ENCODE measurements at regions not wholly inside any gene's neighbourhood (a gene's known extent, or its start where the extent isn't known, plus 50 kb on each side); places are given as distances from the start of the nearest gene placed in this dataset.
"Not testable (repeated sequence)": the region's sequence is repeated elsewhere in the genome, so short reads cannot be mapped to it uniquely, and the experiment has no call there.

DNA sequence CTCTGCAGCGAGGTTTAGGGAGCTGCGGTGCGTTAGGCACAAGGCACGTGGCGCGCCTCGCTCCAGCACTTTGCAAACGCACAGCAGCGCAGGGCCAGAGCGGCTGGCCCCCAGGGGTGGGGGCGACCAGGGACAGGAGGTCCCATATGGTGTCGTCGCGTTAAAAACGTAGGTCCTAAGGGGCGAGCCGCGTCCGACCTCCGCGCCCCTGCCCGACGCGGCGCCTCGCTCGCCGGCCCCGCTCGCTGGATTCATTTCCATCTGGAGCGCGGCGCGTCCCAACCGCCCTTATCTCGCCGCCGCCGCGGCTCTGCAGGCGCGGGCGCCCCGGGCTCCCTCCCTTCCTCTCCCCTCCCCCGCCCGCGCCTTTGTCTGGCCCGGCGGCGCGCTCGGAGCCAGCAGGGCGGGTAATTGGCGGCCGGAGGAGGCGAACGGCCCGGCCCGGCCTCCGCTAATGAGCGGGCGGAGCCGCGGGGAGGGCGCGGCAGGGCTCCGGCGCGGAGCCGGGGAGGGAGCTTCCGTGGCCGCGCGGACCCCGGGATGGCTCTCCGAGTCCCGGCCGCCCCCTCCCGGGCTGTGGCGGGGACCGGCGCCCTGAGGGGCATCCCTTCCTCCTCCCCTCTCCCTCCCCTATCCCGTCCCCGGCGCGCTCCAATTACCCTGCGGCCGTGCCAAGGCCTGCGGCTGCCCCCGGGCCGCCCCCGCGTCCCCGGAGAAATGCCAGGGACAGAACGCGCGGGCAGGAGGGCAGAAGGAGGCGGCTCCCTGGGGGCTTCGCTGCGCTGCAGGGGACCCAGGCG is 409.0 kb downstream of the BCOR start:
- DNase-seq = peak; percentile 29

DNA sequence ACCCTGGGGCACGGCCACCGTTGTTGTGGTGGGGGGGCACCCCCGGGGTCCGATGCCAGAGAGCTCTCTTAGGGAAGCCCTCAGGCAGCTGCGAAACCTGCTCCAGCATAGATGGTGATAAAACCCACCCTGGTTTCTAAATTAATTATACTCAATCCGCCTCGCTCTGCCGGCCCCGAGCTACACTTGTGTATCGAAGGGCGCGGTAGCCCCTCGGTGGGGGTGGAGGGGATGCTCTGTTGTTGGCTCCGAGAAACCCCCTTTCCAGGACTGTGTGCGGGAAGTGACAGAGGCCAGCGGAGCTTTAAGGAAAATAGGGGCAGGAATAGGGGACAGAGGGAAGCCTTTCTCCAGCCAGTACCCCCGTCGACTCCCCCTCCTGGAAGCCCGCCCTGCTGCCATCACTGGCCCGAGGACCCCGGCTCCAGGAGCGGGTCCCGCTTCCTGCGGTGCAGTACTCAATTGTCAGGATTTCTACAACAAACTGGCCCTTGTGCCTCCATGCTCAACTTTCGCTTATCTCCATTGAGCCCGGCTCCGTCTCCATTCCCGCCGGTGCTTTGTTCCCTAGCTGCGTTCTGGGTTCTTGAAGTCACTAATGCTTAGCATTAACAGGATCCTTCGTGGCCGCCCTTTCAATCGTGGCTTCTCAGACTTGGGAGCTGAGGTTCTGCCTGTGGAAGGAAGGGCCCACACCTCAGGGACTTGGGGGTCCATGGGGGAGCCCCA is 408.2 kb downstream of the BCOR start:
- DNase-seq = peak; percentile 22

DNA sequence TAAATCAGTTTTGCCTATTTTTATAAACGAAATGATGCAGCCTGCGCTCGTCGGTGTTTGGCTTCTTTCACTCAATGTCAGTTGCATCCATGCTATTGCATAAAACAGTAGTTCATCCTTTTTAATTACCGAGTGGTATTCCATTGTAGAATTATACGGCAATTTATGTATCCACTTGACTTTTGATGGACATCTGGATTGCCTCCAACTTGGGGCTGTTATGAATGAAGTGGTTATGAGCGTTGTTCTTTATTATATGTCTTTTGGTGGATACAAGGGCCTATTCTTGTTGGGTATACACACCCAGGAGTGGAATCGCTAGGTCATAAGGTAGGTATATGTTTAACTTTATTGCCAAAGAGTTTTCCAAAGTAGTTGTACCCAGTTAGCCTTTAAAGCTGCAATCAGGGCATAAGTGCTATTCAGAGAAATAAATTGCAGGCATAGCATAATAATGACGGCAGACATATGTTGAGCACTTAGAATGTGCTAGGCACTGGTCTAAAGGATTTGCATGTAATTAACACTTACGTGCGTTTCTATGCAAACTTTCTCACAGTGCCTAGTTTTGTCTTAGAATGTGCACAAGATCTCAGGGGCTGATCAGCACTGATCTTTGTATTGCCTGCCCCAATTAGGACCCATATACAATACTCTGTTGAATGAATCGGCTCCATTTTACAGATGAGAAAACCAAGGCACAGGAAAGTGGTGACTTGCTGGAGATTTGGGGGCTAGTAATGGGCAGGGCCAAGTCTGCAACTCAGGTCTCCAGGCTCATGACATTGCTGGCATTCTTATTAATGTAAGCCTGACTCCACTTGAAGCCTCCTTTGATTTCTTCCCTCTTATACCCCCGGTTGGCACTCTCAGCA is 407.0 kb downstream of the BCOR start:
- DNase-seq = peak; percentile 76

GRCh38 chrX:39691724-39692123 is 406.0 kb downstream of the BCOR start:
- DNase-seq = no peak

GRCh38 chrX:39692796-39693195 is 405.0 kb downstream of the BCOR start:
- no peak for DNase-seq

GRCh38 chrX:39693298-39693697 is 404.5 kb downstream of the BCOR start:
- no peak for DNase-seq

GRCh38 chrX:39702636-39703035 is 395.1 kb downstream of the BCOR start:
- DNase-seq = not testable (repeated sequence)

GRCh38 chrX:39703307-39703706 is 394.5 kb downstream of the BCOR start:
- DNase-seq = no peak

DNA sequence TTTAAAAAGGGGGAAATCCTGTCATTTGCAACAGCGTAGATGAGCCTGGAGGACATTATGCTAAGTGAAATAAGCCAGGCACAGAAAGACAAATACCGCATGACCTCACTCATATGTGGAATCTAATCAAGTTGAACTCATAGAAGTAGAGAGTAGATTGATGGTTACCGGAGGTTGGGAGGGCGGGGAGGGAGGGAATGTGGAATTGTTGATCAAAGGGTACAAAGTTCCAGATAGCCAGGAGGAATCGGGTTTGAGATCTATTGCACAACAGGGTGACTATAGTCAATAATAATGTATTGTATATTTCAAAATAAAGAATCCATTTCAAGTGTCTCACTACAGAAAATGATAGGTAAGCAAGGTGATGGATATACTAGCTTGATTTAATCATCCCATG is 393.2 kb downstream of the BCOR start:
- DNase-seq = no peak

GRCh38 chrX:39705290-39705689 is 392.5 kb downstream of the BCOR start:
- peak; percentile 13 for DNase-seq

GRCh38 chrX:39709364-39709763 is 388.4 kb downstream of the BCOR start:
- no peak for DNase-seq

GRCh38 chrX:39709812-39710211 is 387.9 kb downstream of the BCOR start:
- DNase-seq = no peak

DNA sequence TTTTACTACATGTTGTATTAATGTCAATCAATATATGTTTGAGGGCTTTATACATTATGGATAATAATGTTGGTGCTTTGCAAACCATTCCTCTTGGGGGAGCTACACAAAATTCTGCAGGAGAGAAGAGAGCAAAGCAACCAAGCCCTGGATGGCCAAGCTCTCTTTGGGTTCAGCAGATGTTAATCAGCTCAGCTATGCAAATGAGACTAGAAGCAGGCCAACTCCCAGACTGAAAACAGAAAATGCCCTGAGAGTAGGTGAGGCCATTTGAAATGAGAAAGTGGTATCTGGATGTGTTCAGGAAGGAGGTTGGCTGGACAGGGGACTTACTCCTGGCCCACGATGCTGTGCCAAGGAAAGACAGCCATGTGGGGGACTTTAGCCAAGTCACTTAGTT is 387.0 kb downstream of the BCOR start:
- no peak for DNase-seq

DNA sequence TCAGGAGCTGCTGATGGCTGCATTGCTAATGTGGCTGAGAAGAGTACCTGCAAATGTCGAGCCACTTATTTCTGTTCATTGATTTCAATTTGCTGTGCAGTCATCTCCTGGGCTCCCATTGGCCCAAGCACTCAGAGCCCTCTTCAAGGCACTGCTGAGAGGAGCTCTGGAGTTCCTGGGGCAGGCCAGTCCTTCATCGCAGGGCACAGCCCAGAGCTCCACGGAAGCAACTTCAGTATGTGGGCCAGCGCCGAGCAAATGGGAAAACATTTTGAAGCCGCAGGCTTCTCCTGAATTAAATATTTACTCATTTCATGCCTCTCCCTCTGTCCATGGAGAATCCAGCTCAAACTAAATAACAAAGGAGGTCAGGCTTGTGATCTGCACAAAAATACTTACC is 383.3 kb downstream of the BCOR start:
- DNase-seq = peak; percentile 68

DNA sequence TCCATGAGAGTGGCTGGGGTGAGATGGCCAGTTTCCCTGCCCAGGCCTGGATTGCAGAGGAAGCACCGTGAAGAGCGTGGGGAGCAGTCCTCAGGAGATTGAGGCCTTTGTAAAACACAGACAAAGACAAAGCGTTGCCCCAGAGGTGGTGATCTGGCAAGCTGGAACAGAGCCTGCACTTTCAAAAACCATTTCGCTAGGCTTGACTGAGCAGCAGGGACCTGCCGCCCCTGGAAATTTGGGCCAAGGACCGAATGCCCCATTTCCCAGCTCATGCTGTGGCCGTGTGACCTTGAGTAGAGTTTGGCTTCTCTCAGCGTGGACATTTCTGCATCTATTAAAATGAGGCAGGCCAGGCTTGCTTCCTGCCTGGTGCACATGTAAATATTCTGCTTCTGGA is 381.4 kb downstream of the BCOR start:
- DNase-seq = no peak

GRCh38 chrX:39716802-39717540 is 380.8 kb downstream of the BCOR start:
- DNase-seq = no peak

- DNase-seq = no peak
Observed at GRCh38 chrX:39718981-39719380, 378.8 kb downstream of the BCOR start.

DNA sequence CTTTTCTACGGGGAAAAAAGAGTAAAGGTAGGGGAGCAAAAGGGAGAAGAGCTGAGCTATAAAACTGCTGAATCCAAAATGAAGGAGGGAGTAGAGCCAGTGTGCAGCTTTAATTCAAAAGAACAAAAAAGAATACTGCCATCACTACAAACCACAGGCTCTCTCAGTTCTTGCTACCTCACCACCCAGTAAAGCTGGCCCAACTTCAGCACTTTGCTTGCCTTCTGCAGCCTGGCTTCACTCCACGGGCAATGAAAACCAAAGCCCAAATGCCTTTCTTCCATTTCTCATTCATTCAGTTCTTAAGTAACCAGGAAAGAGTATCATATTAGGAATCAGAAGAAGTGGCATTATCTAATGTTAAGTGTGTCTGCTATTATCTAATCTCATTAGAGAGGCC is 376.8 kb downstream of the BCOR start:
- DNase-seq = no peak

DNA sequence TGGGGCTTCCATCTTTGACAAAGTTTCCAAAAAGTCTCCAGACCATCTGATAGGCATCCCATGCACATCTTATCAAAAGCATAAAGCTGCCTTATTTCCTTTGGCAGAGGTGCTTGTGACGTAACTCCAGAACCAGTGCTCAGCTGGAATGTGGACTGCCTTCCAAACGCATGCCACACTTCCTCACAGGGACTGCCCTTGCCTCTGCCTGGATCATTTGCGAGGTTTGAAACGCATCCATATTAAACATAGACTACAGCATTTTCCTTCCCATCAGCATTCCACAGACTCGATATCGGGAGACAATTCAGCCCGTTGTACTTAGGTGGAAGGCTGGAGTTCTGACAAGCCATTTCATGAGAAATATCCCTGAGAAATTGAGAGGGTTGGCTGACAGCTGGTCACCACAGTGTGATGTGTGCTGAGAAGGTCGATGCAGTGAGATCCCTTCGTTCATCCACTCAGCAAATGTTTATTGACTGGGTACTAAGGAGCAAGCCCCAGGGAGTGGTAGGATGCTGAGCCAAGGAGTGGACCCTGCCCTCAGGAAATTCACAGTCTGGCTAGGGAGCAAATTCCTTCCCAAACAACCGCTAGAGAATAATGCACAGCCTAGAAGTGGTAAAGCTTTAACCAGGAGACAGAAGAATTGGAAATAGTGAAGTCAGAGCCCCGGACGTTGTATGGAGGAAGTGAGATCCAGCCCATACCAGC is 376.0 kb downstream of the BCOR start:
- no peak for DNase-seq

DNA sequence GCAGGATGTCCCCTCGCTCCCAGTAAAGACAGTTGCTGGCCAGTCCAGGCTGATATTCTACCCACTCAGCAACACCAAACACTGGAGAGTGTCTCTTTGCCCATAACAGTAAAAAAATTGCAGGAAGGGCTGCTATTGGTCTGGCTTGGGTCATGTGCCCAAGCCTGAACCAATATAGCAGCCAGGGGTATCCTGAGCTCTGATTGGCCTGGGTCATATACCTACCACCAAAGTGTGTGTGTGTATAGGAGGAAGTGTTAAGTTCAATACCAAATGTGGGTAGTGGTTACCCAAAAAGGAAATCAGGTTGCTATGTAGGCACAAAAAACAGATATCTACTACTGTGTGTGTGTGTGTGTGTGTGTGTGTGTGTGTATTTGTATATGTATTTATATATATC is 373.2 kb downstream of the BCOR start:
- no peak for DNase-seq

DNA sequence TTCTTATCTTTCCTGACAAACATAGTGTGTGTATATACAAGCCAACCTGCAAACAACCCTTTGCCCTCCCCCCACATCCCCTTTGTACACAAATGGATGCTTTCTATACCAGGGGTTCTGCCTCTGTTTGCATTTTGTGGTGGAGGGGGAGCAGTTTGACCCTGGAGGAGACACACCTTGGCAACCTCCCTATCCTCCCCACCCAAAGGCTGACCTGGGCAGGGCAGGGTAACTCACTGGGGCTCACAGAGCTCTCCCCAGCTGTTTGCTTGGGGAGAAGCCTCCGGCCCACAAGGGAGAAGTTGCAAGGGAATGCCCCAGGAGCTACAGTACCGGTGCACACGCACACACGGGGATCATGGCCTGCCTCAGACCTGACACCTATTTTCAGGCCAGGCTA is 372.6 kb downstream of the BCOR start:
- DNase-seq = no peak
